Heart right ventricle (tissue), 16 donors: ENCODE measurements at regions not wholly inside any gene's neighbourhood (a gene's known extent, or its start where the extent isn't known, plus 50 kb on each side); places are given as distances from the start of the nearest gene placed in this dataset.

Experiments
- ATAC-seq, 8 donors: fragments of 200-7000 bp; cut with Tn5 transposase; one replicate each; pipeline ENCODE4 v1.9.1; 2020; ENCODE audit warnings: mild to moderate bottlenecking in 8 of 8, moderate library complexity in 8 of 8, moderate number of reproducible peaks in 1 of 8
- DNase-seq, 2 donors: peaks; one replicate each; pipeline ENCODE4 v3.0.0-alpha.2; 2020
- H3K27ac ChIP-seq, 10 donors: fragments of 200-600 bp; sonication (generic) in 2 of 10; one replicate each; pipeline versions ENCODE4 v1.5.0 to v1.8.0; 2020 to 2022; ENCODE audit warnings: mild to moderate bottlenecking in 3 of 10
- H3K27me3 ChIP-seq, 7 donors: fragments of 200-600 bp; one replicate each; pipeline ENCODE4 v1.8.0; 2021 to 2022; ENCODE audit warnings: mild to moderate bottlenecking in 2 of 7
- H3K36me3 ChIP-seq, 9 donors: fragments of 200-600 bp; sonication (generic) in 1 of 9; one replicate each; pipeline versions ENCODE4 v1.5.0 to v1.8.0; 2020 to 2022; ENCODE audit warnings: mild to moderate bottlenecking in 2 of 9
- H3K4me1 ChIP-seq, 9 donors: fragments of 200-600 bp; sonication (generic) in 1 of 9; one replicate each; pipeline versions ENCODE4 v1.5.0 to v1.8.0; 2020 to 2022; ENCODE audit warnings: mild to moderate bottlenecking in 4 of 9
- H3K4me3 ChIP-seq, 10 donors: fragments of 200-600 bp; sonication (generic) in 2 of 10; one replicate each; pipeline versions ENCODE4 v1.5.0 to v1.8.0; 2020 to 2022; ENCODE audit warnings: mild to moderate bottlenecking in 7 of 10, moderate library complexity in 2 of 10
- H3K9me3 ChIP-seq, 11 donors: fragments of 200-600 bp in 10 of 11; sonication (generic) in 2 of 11; one replicate each; pipeline versions ENCODE4 v1.5.0 to v1.8.0; 2013 to 2022; ENCODE audit warnings: mild to moderate bottlenecking in 2 of 11, control low read depth in 1 of 11, moderate library complexity in 1 of 11
- WGBS, 2 donors: extraction: QIAGEN DNeasy Blood & Tissue Kit; methylation state at CpG; one replicate each; pipeline ENCODE4 v1.1.7; 2013; ENCODE audit warnings: inconsistent platforms in 1 of 2; 5-methylcytosine and 5-hydroxymethylcytosine counted together
- intact Hi-C, 10 donors: fragments of 100-400 bp; cut with DNase I; formaldehyde crosslinking; loops; one replicate each; pipeline versions ENCODE4 v1.11.1 to v1.14.2; 2022
- TF ChIP-seq, protein P1 (sequence below), 9 donors: fragments of 200-600 bp; sonication (generic) in 2 of 9; IDR thresholded peaks; one replicate each; pipeline versions ENCODE4 v1.5.0 to v1.8.0; 2021 to 2022; ENCODE audit warnings: antibody characterized with exemption in 9 of 9, mild to moderate bottlenecking in 5 of 9, moderate library complexity in 1 of 9
- donor health status: Arrhythmogenic right ventricular cardiomyopathy.
- donor health status: ischemic (EF 13 %, LVEDD 7.1; RV severe dilation, severe dysfunction).
- donor health status: healthy with polysubstance abuse.
- donor health status: DM: no; HTN: yes; CAD: no.
- donor health status: DM: no; HTN: no; CAD: no.
- donor health status: ischemic (EF 25% LVEDD 6.9; RV normal size, moderate dysfunction).
- donor health status: ischemic (EF 25% LVEDD 5.7; RV mildly dilated, moderate dysfunction).
- donor health status: healthy.
- donor health status: DM: yes; HTN: yes; CAD: no.
- donor health status: Ischemic cardiomyopathy.
- donor health status: ischemic (EF 35%, LVEDD 5.7; RV mildly dilated, moderate dysfunction).
- donor health status: nonischemic (EF 11% LVEDD 7.7; RV severe dilation, severe dysfunction).
- donor health status: DM: yes; HTN: yes; CAD: no.
- donor health status: PGD.
- donor health status: ischemic (EF 29% LVEDD 5.4; RV normal size, mild dysfunction).
- donor health status: nonischemic (EF 23%, LVEDD 6.1; RV moderate dilation, normal function).

DNA sequence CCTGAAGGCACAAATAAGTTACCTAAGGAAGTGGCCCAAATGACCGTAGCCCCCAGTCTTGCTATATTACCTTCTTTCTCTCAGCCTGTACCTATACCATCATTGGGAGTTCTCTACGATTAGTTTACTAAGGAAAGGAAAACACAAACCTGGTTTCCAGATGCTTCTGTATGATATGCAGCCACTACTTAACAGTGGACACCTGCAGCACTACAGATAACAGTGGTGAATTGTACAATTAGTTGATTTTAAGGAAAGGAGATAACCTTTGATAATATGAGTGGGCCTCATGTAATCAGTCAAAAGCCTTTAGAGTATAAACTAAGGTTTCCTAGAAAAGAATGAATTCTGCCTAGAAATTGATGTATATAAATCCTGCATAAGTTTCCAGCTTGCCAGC is 1157.4 kb downstream of the KCNT2 start:
- H3K9me3 ChIP-seq = peaks cover 0 to 40% (median 7%) of the 10 kb centered on the region in 11 donors

DNA sequence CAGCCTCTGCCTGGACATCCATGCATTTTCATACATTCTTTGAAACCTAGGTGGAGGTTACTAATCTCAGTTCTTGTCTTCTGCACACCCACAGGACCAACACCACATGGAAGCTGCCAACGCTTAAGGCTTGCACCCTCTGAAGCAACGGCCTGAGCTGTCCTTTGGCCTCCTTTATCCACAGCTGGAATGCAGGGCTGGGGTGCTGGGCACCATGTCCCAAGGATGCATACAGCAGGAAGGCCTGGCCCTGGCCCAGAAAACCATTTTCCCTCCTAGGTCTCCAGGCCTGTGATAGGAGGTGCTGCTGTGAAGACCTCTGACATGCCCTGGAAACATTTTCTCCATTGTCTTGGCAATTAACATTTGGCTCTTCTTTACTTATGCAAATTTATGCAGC is 1168.6 kb downstream of the KCNT2 start:
- DNase-seq = no peak
- 83 to 90% methylated on average over 2 of the region's 2 CpGs for WGBS, 2 donors

More for the DNA sequence above, 1157.4 kb downstream of the KCNT2 start:
- intact Hi-C loops = no loop called here
- Histone ChIP-seq H3K27me3 (no peaks in the 10 kb centered on the region), H3K4me3 (no peak overlapping the region), H3K27ac (no peak overlapping the region), H3K4me1 (no peaks in the 10 kb centered on the region), H3K36me3 (no peaks in the 10 kb centered on the region)
- TF ChIP-seq, protein P1, sequence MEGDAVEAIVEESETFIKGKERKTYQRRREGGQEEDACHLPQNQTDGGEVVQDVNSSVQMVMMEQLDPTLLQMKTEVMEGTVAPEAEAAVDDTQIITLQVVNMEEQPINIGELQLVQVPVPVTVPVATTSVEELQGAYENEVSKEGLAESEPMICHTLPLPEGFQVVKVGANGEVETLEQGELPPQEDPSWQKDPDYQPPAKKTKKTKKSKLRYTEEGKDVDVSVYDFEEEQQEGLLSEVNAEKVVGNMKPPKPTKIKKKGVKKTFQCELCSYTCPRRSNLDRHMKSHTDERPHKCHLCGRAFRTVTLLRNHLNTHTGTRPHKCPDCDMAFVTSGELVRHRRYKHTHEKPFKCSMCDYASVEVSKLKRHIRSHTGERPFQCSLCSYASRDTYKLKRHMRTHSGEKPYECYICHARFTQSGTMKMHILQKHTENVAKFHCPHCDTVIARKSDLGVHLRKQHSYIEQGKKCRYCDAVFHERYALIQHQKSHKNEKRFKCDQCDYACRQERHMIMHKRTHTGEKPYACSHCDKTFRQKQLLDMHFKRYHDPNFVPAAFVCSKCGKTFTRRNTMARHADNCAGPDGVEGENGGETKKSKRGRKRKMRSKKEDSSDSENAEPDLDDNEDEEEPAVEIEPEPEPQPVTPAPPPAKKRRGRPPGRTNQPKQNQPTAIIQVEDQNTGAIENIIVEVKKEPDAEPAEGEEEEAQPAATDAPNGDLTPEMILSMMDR (IDR thresholded peaks at IDR 0.05) = no peak
- DNase-seq = no peak
- 58 to 63% methylated on average over 2 of the region's 2 CpGs for WGBS, 2 donors
- ATAC-seq = no peak

DNA sequence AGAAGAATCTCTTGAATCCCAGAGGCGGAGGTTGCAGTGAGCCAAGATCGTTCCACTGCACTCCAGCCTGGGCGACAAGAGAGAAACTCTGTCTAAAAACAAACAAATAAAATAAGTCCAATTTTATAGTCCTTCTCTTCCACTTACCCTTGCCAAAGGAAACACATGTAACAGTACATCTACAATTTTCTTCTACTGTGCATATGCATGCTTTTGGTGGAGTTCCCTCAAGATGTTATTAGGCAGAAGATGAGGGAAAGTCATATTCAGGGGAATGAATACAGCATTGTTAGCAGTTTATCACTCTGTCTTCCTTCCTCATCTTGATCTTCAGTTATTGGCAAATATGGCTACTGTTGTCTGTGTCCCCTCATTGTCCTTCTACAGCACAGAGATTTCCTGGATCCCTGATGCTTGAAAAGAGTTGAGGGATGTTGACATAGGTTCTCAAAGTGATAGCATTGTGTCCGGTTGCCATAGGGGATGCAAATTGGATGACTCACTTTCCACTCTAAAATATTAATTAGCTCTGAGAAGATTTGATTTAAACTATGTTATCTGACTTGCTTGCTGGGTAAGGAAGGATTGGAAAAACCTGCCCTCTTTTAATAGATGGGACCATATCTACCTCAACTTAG is 1173.6 kb downstream of the KCNT2 start:
- TF ChIP-seq, protein P1 (IDR thresholded peaks at IDR 0.05) = no peak
- ATAC-seq (no peak), DNase-seq (no peak)
- no peaks in the 10 kb centered on the region for H3K27me3 ChIP-seq
- intact Hi-C loops = no loop called here
- no peak overlapping the region for H3K27ac ChIP-seq
- H3K4me1 ChIP-seq = no peaks in the 10 kb centered on the region
- no peaks in the 10 kb centered on the region for H3K9me3 ChIP-seq
- H3K4me3 ChIP-seq = no peak overlapping the region
- no peaks in the 10 kb centered on the region for H3K36me3 ChIP-seq
- 70 to 75% methylated on average over 4 of the region's 4 CpGs for WGBS, 2 donors

More for the DNA sequence above, 1168.6 kb downstream of the KCNT2 start:
- Histone ChIP-seq H3K36me3 (no peaks in the 10 kb centered on the region), H3K4me1 (no peaks in the 10 kb centered on the region), H3K27me3 (no peaks in the 10 kb centered on the region), H3K27ac (no peak overlapping the region), H3K9me3 (peaks cover 0 to 6% (median 0%) of the 10 kb centered on the region in 11 donors), H3K4me3 (no peak overlapping the region)
- intact Hi-C loops = no loop called here
- no peak for ATAC-seq
- TF ChIP-seq, protein P1 (IDR thresholded peaks at IDR 0.05) = no peak

DNA sequence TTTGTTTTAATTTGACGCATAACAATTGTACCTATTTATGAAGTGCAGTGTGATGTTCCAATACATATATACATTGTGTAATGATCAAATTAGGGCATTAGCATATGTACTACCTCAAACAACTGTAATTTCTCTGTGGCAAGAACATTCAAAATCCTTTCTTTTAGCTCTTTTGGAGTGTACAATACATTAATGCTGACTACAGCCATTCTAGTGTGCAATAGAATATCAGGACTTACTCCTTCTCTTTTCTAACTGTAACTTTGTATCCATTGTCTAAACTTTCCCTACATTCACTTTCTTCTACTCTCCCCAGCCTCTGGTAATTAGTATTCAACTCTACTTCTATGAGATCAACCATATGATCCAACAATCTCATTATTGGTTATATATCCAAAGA is 1177.4 kb downstream of the KCNT2 start:
- intact Hi-C loops = no loop called here
- TF ChIP-seq, protein P1 (IDR thresholded peaks at IDR 0.05) = no peak
- WGBS, 2 donors = 82 to 95% methylated on average over 1 of the region's 1 CpG

More for the DNA sequence above, 1177.4 kb downstream of the KCNT2 start:
- H3K4me1 ChIP-seq = no peaks in the 10 kb centered on the region
- H3K27ac ChIP-seq = no peak overlapping the region
- no peak for ATAC-seq
- no peak for DNase-seq
- H3K9me3 ChIP-seq = no peaks in the 10 kb centered on the region
- no peaks in the 10 kb centered on the region for H3K27me3 ChIP-seq
- H3K36me3 ChIP-seq = no peaks in the 10 kb centered on the region
- no peak overlapping the region for H3K4me3 ChIP-seq
